HFF-Myc (cell line): ENCODE measurements at regions not wholly inside any gene's neighbourhood (a gene's known extent, or its start where the extent isn't known, plus 50 kb on each side); places are given as distances from the start of the nearest gene placed in this dataset.

ENCODE experiments used
- DNase-seq: peaks from one replicate; pipeline ENCODE4 v3.0.0-alpha.2; 2011; ENCODE audit warnings: low read depth; ENCODE audit errors: extremely low read depth
- H3K4me3 ChIP-seq: replicated peaks from 2 replicates; pipeline ENCODE4 v1.5.1; 2011; ENCODE audit warnings: low read depth, mild to moderate bottlenecking, control low read depth, low read length
- TF ChIP-seq, protein P1 (sequence below): IDR thresholded peaks from 2 replicates; pipeline ENCODE4 v1.5.1; 2012; ENCODE audit warnings: mild to moderate bottlenecking, low read depth, low read length, control low read depth; ENCODE audit errors: missing control alignments

- peak overlapping the region; percentile 60 for H3K4me3 ChIP-seq
- DNase-seq, result peak; percentile 67
- TF ChIP-seq, protein P1, sequence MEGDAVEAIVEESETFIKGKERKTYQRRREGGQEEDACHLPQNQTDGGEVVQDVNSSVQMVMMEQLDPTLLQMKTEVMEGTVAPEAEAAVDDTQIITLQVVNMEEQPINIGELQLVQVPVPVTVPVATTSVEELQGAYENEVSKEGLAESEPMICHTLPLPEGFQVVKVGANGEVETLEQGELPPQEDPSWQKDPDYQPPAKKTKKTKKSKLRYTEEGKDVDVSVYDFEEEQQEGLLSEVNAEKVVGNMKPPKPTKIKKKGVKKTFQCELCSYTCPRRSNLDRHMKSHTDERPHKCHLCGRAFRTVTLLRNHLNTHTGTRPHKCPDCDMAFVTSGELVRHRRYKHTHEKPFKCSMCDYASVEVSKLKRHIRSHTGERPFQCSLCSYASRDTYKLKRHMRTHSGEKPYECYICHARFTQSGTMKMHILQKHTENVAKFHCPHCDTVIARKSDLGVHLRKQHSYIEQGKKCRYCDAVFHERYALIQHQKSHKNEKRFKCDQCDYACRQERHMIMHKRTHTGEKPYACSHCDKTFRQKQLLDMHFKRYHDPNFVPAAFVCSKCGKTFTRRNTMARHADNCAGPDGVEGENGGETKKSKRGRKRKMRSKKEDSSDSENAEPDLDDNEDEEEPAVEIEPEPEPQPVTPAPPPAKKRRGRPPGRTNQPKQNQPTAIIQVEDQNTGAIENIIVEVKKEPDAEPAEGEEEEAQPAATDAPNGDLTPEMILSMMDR, result no peak
These were observed 588.5 kb downstream of the MTRR start for GRCh38 chr5:8457187-8458037.

DNA sequence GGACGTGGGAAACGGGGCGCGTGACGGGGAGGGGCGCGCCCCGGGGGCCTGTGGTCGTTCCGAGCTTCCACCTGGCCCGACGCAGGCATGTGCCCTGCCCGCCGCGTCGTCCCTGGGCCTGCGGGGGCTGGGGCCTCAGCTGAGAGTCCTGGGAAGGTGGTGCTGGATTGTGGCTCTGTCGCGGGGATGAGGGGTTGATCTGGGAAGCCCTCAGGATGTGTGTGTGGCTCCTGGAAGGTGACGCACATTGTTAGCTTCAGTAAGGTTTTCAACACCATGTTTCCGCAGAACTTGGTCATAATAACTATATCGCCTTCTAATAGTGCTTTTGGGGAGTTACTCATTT is 589.1 kb downstream of the MTRR start:
- peak overlapping the region; percentile 60 for H3K4me3 ChIP-seq
- no peak for DNase-seq
- TF ChIP-seq, protein P1, result no peak

- TF ChIP-seq, protein P1, result no peak
- no peak overlapping the region for H3K4me3 ChIP-seq
- no peak for DNase-seq
These were observed 592.6 kb downstream of the MTRR start for GRCh38 chr5:8461543-8461942.

- TF ChIP-seq, protein P1, result no peak
- DNase-seq, result no peak
- H3K4me3 ChIP-seq, result no peak overlapping the region
These were observed 593.6 kb downstream of the MTRR start for GRCh38 chr5:8462565-8462964.

GRCh38 chr5:8470489-8470888 is 601.5 kb downstream of the MTRR start:
- H3K4me3 ChIP-seq, result no peak overlapping the region
- no peak for DNase-seq
- TF ChIP-seq, protein P1, result no peak

DNA sequence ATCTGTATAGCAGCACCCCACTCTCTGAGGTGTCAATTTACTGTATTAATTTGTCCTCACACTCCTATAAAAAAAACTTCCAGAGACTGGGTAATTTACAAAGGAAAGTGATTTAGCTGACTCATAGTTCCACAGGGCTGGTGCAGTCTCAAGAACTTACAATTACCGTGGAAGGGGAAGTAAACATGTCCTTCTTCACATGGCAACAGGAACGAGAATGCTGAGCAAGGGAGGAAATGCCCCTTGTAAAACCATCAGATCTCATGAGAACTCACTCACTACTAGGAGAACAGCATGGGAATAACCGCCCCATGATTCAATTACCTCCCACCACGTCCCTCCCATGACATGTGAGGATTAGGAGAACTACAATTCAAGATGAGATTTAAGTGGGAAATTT is 602.6 kb downstream of the MTRR start:
- DNase-seq, result no peak
- no peak overlapping the region for H3K4me3 ChIP-seq
- TF ChIP-seq, protein P1, result no peak
